ENCODE measurements at regions not wholly inside any gene's neighbourhood (a gene's known extent, or its start where the extent isn't known, plus 50 kb on each side); places are given as distances from the start of the nearest gene placed in this dataset.
A peak's percentile ranks its signal among the peaks of the same experiment; 100 is the strongest.

DNA sequence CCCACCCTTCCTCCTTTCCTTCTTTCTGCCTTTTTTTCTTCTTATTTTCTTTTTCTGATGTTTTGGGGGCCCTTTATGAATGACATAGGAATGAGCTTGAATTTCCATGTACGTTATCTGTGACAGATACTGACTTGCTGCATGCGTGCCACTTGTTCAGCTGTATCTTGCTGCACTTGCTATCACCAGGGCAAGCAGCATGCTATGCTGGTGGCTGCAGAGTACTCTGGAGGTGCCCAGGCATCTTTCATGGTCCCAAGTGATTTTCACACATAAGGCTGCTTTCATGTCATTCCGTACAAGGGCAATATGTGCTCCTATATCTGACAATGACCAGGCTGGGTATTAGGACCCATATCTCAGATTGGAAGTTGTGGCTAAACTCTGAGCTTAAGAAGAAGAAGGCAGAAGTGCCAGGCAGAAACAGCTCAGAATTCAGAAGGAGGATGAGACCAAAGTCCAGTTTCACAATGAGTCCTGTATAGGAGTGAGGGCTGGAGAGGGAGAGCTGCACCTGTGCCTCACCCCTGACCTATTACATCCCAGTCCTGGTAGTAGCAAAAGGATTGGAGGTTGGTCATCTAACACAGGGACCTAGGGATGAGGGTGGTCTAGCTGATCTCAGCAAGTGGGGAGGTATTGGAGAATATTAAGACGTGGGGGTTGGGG lies 299.0 kb upstream of the DDHD1 start:
- Histone ChIP-seq H3K4me2 (ENCODE audit: extremely low read depth, insufficient read depth, low read length) (no peak overlapping the region), H3K79me2 (ENCODE audit: control insufficient read depth, insufficient read depth, low read length) (no peaks in the 10 kb centered on the region), H3K36me3 (ENCODE audit: control insufficient read depth, insufficient read depth, low read length) (no peaks in the 10 kb centered on the region), H4K20me1 (ENCODE audit: control insufficient read depth, extremely low read depth, insufficient read depth, low read length) (no peaks in the 10 kb centered on the region), H2AFZ (ENCODE audit: low read length) (no peak overlapping the region), H3K4me3 (replicated peaks in 1 of 4; ENCODE audit: control extremely low read depth in 1 of 4, insufficient read depth in 1 of 4, low read depth in 3 of 4, low read length in 4 of 4) (no peak overlapping the region), H3K4me1 (ENCODE audit: control insufficient read depth, extremely low read depth, insufficient read depth, low read length) (no peaks in the 10 kb centered on the region), H3K9me3 (ENCODE audit: control insufficient read depth, insufficient read depth, low read depth, low read length) (no peaks in the 10 kb centered on the region), H3K27ac (ENCODE audit: insufficient read depth, low read length) (no peak overlapping the region), H3K27me3 (ENCODE audit: control insufficient read depth, insufficient read depth, low read length) (no peaks in the 10 kb centered on the region), H3K9ac (ENCODE audit: insufficient read depth, low read length) (no peak overlapping the region)
- DNase-seq (ENCODE audit: low read depth in 2 of 2) = no peak
- TF ChIP-seq CTCF (conservative IDR thresholded peaks at IDR 0.05 in 1 of 2, IDR thresholded peaks at IDR 0.05 in 1 of 2; ENCODE audit: low read depth in 1 of 2, low read length in 2 of 2) (no peak), EZH2 (IDR thresholded peaks at IDR 0.05; ENCODE audit: low read length, missing control alignments) (no peak)

DNA sequence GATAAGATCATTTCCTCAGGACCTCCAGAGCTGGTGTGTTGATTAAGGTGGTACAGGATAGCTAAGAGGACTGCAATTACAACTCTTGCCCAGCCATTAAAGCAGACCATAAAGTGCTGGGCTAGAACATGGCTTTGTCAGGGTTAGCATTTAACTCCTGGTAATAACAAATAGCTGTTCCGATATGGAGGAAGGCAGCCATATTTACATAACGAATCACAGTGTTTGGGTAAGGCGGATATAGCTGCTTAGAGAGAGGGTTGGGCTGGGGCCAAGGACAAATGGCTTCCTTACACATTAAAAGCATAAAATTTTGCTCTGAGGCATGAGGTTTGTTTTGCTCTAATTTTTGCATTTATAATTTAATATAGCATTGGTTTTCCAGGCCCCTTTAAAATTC lies 297.7 kb upstream of the DDHD1 start:
- H2AFZ ChIP-seq (ENCODE audit: low read length) = peak overlapping the region; percentile 57
- no peaks in the 10 kb centered on the region for H3K9me3 ChIP-seq (ENCODE audit: control insufficient read depth, insufficient read depth, low read depth, low read length)
- H3K27ac ChIP-seq (ENCODE audit: insufficient read depth, low read length) = no peak overlapping the region

GRCh38 chr14:53448682-53449081 lies 295.6 kb upstream of the DDHD1 start:
- TF ChIP-seq CTCF (conservative IDR thresholded peaks at IDR 0.05 in 1 of 2, IDR thresholded peaks at IDR 0.05 in 1 of 2; ENCODE audit: low read depth in 1 of 2, low read length in 2 of 2) (no peak), EZH2 (IDR thresholded peaks at IDR 0.05; ENCODE audit: low read length, missing control alignments) (no peak)
- no peaks in the 10 kb centered on the region for H3K36me3 ChIP-seq (ENCODE audit: control insufficient read depth, insufficient read depth, low read length)
- H3K9me3 ChIP-seq (ENCODE audit: control insufficient read depth, insufficient read depth, low read depth, low read length) = no peaks in the 10 kb centered on the region
- H3K27me3 ChIP-seq (ENCODE audit: control insufficient read depth, insufficient read depth, low read length) = no peaks in the 10 kb centered on the region
- H3K4me3 ChIP-seq (replicated peaks in 1 of 4; ENCODE audit: control extremely low read depth in 1 of 4, insufficient read depth in 1 of 4, low read depth in 3 of 4, low read length in 4 of 4) = no peak overlapping the region
- no peak for DNase-seq (ENCODE audit: low read depth in 2 of 2)
- H3K9ac ChIP-seq (ENCODE audit: insufficient read depth, low read length) = no peak overlapping the region
- H3K27ac ChIP-seq (ENCODE audit: insufficient read depth, low read length) = no peak overlapping the region
- no peaks in the 10 kb centered on the region for H3K79me2 ChIP-seq (ENCODE audit: control insufficient read depth, insufficient read depth, low read length)
- H2AFZ ChIP-seq (ENCODE audit: low read length) = no peak overlapping the region
- H3K4me2 ChIP-seq (ENCODE audit: extremely low read depth, insufficient read depth, low read length) = no peak overlapping the region
- H3K4me1 ChIP-seq (ENCODE audit: control insufficient read depth, extremely low read depth, insufficient read depth, low read length) = no peaks in the 10 kb centered on the region
- no peaks in the 10 kb centered on the region for H4K20me1 ChIP-seq (ENCODE audit: control insufficient read depth, extremely low read depth, insufficient read depth, low read length)

More for the DNA sequence above, 297.7 kb upstream of the DDHD1 start:
- Histone ChIP-seq H3K27me3 (ENCODE audit: control insufficient read depth, insufficient read depth, low read length) (no peaks in the 10 kb centered on the region), H4K20me1 (ENCODE audit: control insufficient read depth, extremely low read depth, insufficient read depth, low read length) (no peaks in the 10 kb centered on the region), H3K4me1 (ENCODE audit: control insufficient read depth, extremely low read depth, insufficient read depth, low read length) (no peaks in the 10 kb centered on the region), H3K9ac (ENCODE audit: insufficient read depth, low read length) (no peak overlapping the region), H3K79me2 (ENCODE audit: control insufficient read depth, insufficient read depth, low read length) (no peaks in the 10 kb centered on the region), H3K4me2 (ENCODE audit: extremely low read depth, insufficient read depth, low read length) (peak overlapping the region; percentile 26), H3K36me3 (ENCODE audit: control insufficient read depth, insufficient read depth, low read length) (no peaks in the 10 kb centered on the region), H3K4me3 (replicated peaks in 1 of 4; ENCODE audit: control extremely low read depth in 1 of 4, insufficient read depth in 1 of 4, low read depth in 3 of 4, low read length in 4 of 4) (no peak overlapping the region)
- peak in 1 of 2 donors; percentile 47 for DNase-seq (ENCODE audit: low read depth in 2 of 2)
- no peak for TF ChIP-seq EZH2 (IDR thresholded peaks at IDR 0.05; ENCODE audit: low read length, missing control alignments)
- TF ChIP-seq CTCF (conservative IDR thresholded peaks at IDR 0.05 in 1 of 2, IDR thresholded peaks at IDR 0.05 in 1 of 2; ENCODE audit: low read depth in 1 of 2, low read length in 2 of 2) = no peak

Data from fibroblast of lung (primary cell).